MM.1S (cell line): ENCODE measurements at regions not wholly inside any gene's neighbourhood (a gene's known extent, or its start where the extent isn't known, plus 50 kb on each side); places are given as distances from the start of the nearest gene placed in this dataset.

Experiments
- EZH2 ChIP-seq: fragments of 300-600 bp; sonication (generic); optimal IDR thresholded peaks from 2 replicates; pipeline ENCODE3; 2017; ENCODE audit warnings: low read depth, mild to moderate bottlenecking, antibody characterized with exemption, low read length, mixed read lengths
- TF ChIP-seq, protein P1 (sequence below): fragments of 300-600 bp; sonication (generic); IDR thresholded peaks from 2 replicates; pipeline ENCODE4 v1.5.1; 2016; ENCODE audit warnings: antibody characterized with exemption, low read length, mixed read lengths

DNA sequence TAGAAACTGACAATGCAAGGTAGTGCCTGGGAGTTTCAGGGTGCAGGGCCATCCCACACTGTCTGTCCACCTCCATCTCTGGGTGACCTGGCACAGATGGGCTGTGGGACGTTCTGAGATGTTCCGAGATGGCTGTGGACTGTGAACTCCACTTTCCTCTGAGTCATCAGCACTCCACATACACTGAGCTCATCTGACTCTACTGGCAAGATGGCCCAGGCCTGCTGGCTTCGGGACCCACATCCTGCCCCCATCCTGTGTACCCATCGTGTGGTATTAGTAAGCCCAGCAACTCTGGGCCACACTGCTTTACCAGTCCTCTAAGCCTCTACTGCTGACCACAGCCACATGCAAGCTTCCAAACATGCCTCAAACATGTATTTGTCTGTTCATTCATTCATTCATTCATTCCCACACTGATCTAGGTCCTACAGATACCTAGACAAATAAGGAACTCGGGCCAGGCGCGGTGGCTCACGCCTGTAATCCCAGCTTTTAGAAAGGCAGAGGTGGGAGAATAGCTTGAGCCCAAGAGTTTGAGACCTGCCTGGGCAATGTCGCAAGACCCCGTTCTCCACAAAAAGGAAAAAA, 124.8 kb upstream of the CXCR4 start:
- TF ChIP-seq, protein P1, sequence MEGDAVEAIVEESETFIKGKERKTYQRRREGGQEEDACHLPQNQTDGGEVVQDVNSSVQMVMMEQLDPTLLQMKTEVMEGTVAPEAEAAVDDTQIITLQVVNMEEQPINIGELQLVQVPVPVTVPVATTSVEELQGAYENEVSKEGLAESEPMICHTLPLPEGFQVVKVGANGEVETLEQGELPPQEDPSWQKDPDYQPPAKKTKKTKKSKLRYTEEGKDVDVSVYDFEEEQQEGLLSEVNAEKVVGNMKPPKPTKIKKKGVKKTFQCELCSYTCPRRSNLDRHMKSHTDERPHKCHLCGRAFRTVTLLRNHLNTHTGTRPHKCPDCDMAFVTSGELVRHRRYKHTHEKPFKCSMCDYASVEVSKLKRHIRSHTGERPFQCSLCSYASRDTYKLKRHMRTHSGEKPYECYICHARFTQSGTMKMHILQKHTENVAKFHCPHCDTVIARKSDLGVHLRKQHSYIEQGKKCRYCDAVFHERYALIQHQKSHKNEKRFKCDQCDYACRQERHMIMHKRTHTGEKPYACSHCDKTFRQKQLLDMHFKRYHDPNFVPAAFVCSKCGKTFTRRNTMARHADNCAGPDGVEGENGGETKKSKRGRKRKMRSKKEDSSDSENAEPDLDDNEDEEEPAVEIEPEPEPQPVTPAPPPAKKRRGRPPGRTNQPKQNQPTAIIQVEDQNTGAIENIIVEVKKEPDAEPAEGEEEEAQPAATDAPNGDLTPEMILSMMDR = no peak
- TF ChIP-seq EZH2 = no peak
